ENCODE measurements at regions not wholly inside any gene's neighbourhood (a gene's known extent, or its start where the extent isn't known, plus 50 kb on each side); places are given as distances from the start of the nearest gene placed in this dataset.

- DNase-seq: no peak
Observed at GRCh38 chr3:162138509-162138908, 641.9 kb downstream of the OTOL1 start.

DNA sequence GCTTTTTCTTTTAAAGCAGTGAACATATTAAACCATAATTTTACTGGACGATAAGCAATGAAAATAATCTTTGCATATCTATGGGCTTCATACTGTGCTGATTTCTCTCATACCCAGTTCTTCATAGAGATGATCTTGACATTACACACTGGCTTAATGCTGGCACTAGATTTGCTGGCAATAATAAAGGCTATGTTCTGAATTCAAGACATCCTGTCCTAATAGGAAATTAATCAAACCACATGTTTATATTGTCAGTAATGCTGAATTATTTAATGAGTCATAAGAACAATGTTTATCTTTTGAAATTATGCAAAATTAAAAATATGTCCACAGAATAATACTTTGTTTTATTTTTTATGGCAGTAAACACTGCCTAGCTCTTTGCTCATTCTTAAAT is 643.2 kb downstream of the OTOL1 start:
- DNase-seq: no peak

GRCh38 chr3:162141272-162141791 is 644.7 kb downstream of the OTOL1 start:
- peak; percentile 20 for DNase-seq

GRCh38 chr3:162142511-162142910 is 645.9 kb downstream of the OTOL1 start:
- no peak for DNase-seq

DNA sequence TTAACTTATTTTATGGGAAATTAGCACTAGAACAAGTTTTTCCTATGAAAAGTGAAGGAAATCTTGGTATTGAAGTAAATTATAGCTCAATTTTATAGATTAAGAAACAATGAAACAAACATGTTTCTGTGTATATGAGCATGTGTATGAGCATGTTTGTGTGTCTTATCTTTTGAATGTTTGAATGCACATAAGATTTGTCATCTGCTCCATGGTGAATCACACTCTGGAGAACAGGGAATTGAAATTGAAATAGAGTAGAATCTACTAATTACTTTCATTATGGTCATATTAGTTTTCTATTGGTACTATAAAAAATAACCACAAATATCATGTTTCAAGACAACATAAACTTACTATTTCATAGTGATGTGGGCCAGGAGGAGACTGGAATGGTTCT is 646.6 kb downstream of the OTOL1 start:
- no peak for DNase-seq

DNA sequence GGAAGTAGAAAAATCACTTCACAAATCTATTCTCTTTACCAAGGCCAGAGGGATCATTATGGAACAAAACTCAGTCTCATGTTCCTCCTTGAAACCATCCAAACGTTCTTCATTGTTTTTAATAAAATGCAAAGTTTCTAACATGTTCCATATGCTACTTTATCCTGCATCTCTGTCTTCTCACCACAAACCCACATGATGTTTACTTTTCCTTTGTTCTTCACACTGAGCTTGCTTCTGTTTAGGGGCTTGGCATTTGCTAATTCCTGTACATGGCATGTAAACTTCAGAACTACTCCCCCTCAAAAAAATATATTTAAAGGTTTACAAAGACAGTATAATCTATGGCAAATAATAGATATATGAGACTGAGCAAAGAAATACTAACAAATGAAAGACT is 651.4 kb downstream of the OTOL1 start:
- no peak for DNase-seq

DNA sequence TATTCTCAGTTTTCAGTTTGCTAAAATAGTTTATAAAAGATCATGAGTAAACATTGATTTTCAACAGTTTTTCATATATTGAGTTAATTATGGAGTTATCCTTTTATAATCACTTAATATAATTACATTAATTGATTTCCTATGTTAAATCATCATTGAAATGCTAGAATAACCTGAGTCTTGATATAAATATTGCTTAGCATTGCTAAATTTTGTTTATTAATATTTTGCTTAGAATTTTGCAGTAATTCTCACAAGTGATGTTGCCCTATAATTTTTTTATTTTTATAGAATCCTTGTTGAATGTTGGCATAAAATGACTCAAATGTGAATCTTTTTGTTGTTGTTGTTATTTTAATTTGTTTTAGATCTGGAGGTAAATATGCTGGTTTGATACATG is 654.2 kb downstream of the OTOL1 start:
- no peak for DNase-seq

DNA sequence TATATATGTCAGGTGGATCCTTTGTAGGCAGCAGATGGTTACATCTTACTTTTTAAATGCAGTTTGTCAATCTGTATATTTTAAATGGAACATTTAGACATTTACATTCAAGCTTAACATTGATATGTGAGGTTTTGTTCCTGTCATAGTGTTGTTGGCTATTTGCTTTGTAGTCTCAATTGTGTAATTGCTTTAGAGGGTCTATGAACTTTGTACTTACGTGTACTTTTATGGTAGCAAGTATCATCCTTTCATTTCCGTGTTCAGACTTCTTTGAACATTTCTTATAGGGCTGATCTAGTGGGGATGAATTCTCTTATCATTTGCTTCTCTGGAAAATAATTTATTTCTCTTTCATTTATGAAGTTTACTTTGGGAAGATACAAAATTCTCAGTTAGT is 656.0 kb downstream of the OTOL1 start:
- DNase-seq: no peak

DNA sequence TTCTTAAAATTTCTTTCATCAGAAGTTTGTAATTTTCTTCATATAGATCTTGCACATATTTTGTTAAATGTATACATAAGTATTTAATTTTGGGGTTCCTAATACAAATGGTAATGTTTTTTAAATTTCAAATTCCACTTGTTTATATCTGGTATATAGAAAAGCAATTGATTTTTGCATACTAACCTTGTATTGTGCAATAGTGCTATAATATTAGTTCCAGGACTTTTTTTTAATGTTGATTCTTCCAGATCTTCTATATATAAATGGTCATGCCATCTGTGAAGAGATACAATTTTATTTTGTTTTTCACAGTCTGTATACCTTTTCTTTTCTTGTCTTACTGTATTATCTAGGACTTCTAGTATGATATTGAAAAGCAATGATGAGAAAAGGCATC is 665.0 kb downstream of the OTOL1 start:
- no peak for DNase-seq

DNA sequence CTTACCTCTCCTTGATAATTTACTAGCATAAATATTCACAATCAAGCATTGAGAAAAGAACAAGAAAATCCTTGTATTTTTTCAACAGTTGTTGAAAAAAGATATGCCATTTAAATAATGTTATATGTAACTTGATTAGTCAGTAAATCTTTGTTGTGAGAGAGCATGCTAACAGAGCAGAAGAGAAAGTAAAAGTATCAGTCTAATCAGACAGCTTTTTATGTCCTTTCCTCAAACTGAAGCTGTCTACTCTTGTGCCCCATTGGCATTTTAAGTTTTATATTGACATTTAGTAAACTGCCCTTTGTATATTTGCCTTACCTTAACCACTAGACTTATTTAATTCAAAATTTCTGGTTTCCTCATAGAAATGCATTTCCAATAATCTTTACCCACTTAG is 668.7 kb downstream of the OTOL1 start:
- no peak for DNase-seq

- no peak for DNase-seq
Observed at GRCh38 chr3:162166543-162166942, 669.9 kb downstream of the OTOL1 start.

- DNase-seq: no peak
Observed at GRCh38 chr3:162168715-162169114, 672.1 kb downstream of the OTOL1 start.

DNA sequence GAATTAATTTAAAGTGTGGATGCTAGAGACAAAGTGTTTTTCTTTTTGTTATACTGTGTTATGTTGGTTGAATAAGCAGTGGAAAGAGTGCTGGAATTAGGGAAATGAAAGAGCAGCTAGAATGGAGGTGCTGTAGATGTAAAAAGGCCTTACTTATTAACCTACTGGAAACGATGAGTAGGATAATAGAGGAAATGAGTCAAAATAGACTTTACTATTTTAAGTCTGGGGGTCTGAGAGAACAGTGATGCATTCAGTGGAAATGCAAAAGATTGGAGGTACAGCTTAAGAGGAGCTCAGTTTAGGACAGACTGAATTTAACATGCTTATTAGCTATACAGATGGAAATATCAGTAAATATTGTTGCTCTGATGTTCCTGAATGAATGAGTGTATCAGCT is 674.0 kb downstream of the OTOL1 start:
- DNase-seq: no peak

- DNase-seq: no peak
Observed at GRCh38 chr3:162171970-162172369, 675.4 kb downstream of the OTOL1 start.

DNA sequence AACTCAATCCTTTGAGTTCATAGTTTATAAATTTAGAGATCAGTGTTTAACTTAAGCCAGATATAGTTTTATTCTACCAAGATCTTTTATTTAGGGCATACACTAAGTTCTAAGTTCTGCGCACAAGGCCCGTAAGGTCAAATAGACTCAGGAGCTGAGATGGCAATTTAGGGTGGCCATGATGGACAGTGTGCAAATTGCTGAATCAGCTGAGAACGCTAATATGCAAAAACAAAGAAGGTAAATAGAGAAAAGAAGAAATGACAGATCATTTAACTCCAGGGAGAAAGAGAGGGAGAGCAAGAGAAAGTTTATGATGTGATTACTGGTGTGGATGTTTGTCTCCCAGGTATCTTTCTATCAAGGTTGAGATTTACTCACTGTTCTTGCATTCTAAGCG is 678.5 kb downstream of the OTOL1 start:
- no peak for DNase-seq

GRCh38 chr3:162175878-162176277 is 679.3 kb downstream of the OTOL1 start:
- DNase-seq: peak; percentile 5

GRCh38 chr3:162183440-162183839 is 686.8 kb downstream of the OTOL1 start:
- DNase-seq: no peak

DNA sequence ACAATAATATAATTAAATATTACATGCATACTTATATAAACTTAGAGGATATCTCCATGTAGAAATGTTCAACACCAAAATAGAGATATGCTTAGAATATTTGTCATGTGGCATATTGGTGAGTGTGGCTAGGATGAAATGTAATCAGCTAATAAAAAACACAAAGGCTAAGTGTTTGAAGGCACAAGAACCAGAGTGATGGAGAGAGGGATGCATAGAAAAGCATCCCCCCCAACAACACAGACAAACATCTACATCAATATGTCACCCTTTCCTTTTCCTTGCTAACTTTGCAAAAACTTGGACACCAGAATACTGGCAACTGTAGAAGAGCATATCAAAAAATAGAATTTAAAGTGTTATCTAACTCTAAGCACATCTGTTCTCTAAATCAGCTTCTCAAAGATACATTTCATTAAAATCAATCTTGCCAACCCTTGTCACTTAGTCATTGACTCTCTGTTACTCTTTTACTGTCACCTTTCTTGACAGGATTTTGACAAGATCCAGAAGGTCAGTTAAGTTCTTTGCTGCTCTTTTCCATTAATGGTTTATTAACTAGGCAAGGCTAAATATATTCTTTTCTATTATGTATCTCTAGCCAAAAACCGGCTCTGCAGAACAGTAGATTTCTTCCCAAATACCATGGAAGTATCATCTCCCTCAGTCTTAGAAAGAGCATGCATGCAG is 695.9 kb downstream of the OTOL1 start:
- DNase-seq: no peak

- DNase-seq: no peak
Observed at GRCh38 chr3:162193148-162194095, 696.8 kb downstream of the OTOL1 start.

DNA sequence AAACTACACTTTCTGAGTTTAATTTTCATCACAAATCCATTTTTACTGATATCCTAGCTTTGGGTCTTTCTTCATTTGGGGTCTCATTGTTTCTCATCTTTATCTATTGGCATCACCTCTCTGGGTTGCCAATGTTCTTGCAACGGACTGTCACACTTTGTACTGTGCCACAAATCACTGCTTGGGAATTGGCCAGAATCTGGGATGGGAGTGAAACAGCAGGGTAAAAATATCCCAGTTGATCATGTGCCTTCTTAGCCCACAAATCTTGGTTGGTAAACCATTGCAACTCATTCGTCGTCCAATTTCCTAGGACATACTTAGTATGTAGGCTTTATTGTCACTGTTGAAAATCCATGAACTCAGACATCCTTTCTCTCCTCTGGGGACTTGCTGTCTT is 698.5 kb downstream of the OTOL1 start:
- DNase-seq: no peak

- DNase-seq: no peak
Observed at GRCh38 chr3:162196964-162197363, 700.4 kb downstream of the OTOL1 start.

DNA sequence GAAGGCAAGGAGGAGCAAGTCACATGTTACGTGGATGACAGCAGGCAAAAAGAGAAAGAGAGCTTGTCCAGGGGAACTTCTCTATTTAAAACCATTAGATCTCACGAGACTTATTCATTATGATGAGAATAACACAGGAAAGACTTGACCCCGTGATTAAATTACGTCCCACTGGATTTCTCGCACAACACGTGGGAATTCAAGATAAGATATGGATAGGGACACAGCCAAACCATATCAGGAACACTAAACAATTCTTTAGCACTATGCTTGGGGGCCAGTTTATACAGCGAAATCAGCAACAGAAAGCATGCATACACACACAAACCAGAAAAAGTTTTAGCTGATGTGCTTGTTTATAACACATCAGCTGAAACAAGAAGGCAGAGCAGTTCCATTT is 704.2 kb downstream of the OTOL1 start:
- DNase-seq: no peak

- DNase-seq: no peak
Observed at GRCh38 chr3:162206648-162207047, 710.0 kb downstream of the OTOL1 start.

GRCh38 chr3:162211470-162211869 is 714.9 kb downstream of the OTOL1 start:
- no peak for DNase-seq
